ENCODE measurements at regions not wholly inside any gene's neighbourhood (a gene's known extent, or its start where the extent isn't known, plus 50 kb on each side); places are given as distances from the start of the nearest gene placed in this dataset.

GRCh38 chrX:68990948-68991347 lies 162.1 kb downstream of the EFNB1 start:
- TF ChIP-seq CTCF (IDR thresholded peaks at IDR 0.05; ENCODE audit: insufficient read depth, low read depth, low read length), result no peak
- no peak for DNase-seq (ENCODE audit: low read depth)
- H3K4me3 ChIP-seq (ENCODE audit: low read depth, low read length), result no peak overlapping the region

- no peak overlapping the region for H3K4me3 ChIP-seq (ENCODE audit: low read depth, low read length)
- DNase-seq (ENCODE audit: low read depth), result peak; percentile 77
- TF ChIP-seq CTCF (IDR thresholded peaks at IDR 0.05; ENCODE audit: insufficient read depth, low read depth, low read length), result no peak
Observed at GRCh38 chrX:68989865-68990606, 161.2 kb downstream of the EFNB1 start.

GRCh38 chrX:68989456-68989855 lies 160.6 kb downstream of the EFNB1 start:
- no peak for TF ChIP-seq CTCF (IDR thresholded peaks at IDR 0.05; ENCODE audit: insufficient read depth, low read depth, low read length)
- no peak for DNase-seq (ENCODE audit: low read depth)
- H3K4me3 ChIP-seq (ENCODE audit: low read depth, low read length), result no peak overlapping the region

GRCh38 chrX:68988865-68989264 lies 160.0 kb downstream of the EFNB1 start:
- no peak for TF ChIP-seq CTCF (IDR thresholded peaks at IDR 0.05; ENCODE audit: insufficient read depth, low read depth, low read length)
- no peak overlapping the region for H3K4me3 ChIP-seq (ENCODE audit: low read depth, low read length)
- no peak for DNase-seq (ENCODE audit: low read depth)

- TF ChIP-seq CTCF (IDR thresholded peaks at IDR 0.05; ENCODE audit: insufficient read depth, low read depth, low read length), result no peak
- no peak overlapping the region for H3K4me3 ChIP-seq (ENCODE audit: low read depth, low read length)
- no peak for DNase-seq (ENCODE audit: low read depth)
Observed at GRCh38 chrX:68985135-68985755, 156.4 kb downstream of the EFNB1 start.

GRCh38 chrX:68983004-68983857 lies 154.4 kb downstream of the EFNB1 start:
- TF ChIP-seq CTCF (IDR thresholded peaks at IDR 0.05; ENCODE audit: insufficient read depth, low read depth, low read length), result no peak
- no peak overlapping the region for H3K4me3 ChIP-seq (ENCODE audit: low read depth, low read length)
- no peak for DNase-seq (ENCODE audit: low read depth)

Measured in fibroblast of villous mesenchyme (primary cell).